ENCODE measurements at regions not wholly inside any gene's neighbourhood (a gene's known extent, or its start where the extent isn't known, plus 50 kb on each side); places are given as distances from the start of the nearest gene placed in this dataset.
A peak's percentile ranks its signal among the peaks of the same experiment; 100 is the strongest.

DNA sequence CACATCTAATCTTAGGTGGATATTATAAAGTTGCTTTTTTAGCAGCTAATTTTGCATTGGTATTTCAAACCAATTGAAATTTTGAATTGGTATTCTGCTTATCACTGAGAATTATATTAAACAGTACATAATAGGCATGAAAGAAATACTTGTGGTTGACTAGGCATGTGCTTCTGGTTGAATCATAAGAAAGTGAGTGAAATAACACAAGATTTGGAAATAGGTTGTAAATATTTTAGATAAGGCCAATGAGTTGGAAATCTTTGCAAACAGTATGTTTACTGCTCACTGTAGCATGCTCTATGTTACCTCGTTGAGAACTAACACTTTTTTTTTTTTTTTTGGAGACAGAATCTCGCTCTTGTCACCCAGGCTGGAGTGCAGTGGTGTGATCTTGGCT, 66.8 kb upstream of the RFC3 start:
- DNase-seq (ENCODE audit: low spot score): no peak

DNA sequence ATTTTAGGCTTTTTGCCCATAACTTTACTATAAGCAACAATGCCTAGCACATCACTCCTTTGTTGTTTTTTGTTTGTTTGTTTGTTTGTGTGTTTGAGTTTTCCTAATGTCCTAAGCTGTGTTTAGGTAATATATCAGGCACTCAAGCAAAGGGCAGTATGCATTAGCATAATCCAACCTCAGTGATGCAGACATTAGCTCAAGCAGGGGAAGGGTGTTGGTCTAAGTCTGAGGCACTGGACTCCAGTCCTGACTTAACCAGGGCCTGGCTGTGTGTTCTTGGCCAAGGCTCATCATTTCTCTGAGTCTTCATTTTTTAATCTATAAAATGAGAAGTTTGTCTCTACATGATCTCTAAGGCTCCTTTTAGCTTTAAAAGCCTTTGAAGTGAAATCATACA, 65.9 kb upstream of the RFC3 start:
- DNase-seq (ENCODE audit: low spot score): no peak

DNA sequence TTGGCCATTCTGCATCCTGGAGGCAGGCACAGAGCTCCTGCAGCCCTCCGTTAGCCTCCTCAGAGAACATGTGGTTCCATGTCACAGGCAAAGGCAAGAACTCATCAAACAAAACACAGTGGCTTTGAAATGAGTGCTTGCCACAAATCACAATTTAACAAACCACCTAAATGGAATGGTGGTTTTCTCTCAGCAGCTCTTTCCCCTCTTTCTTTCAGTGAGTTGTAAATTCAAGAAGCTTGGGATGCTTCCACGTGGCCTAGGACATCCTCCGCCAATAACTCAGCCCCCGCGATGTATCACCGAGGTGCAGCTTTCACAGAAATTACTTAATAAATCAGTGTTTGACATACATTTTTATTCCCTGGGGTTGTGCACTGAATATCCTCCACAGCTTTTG, 65.4 kb upstream of the RFC3 start:
- no peak for DNase-seq (ENCODE audit: low spot score)

DNA sequence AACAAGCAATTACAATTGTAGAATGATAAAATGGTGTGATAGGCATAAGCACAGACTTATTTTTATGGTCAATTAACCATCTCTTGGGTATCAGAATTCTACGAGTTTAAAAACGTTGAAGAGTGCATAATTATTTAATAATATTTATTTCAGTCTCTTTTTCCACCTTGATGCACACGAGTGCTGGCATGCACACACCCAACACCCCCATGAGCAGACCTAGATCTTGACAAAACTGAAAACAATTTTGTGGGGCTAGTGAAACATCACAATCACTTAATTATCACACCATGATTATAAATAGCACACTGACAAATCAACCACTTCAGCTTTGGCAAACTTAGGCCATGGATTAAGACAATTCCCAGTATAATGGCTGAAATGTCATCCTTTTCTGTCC, 61.0 kb upstream of the RFC3 start:
- no peak for DNase-seq (ENCODE audit: low spot score)

DNA sequence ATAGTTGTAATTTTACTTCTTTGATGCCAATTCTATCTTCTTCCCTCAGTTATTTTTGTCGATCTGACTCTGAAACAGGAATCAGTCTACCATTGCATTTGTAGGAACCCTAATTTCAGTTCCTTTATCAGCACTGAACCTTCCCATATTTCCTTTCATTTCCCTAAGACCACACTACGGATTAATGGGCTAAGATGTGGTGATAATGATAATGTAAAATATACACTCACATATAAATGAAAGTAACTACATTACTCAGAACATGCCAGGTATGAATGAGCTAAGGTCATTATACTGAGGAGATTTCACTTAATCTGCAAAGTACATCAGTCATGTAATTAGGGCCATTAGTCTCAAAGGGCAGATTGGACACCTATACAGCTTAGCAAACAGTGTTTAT, 60.2 kb upstream of the RFC3 start:
- no peak for DNase-seq (ENCODE audit: low spot score)

DNA sequence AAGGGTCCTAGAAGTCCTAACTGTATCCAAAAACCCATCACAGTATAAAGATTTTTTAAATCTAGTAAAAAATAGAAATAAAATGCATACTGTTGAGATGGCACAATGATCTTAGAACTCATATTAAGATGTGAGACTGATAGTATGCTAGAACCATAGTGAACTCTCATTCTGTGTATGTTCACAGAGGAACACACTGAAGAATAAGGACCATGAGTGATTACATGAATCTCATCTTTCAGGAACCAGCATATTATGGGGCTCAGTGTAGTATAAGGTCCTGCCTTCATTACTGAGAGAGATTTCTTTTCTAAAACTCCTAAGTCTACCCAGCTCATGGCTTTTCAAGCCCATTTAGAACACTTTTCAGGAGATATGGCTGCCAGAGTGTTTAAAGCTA, 59.8 kb upstream of the RFC3 start:
- DNase-seq (ENCODE audit: low spot score): no peak

DNA sequence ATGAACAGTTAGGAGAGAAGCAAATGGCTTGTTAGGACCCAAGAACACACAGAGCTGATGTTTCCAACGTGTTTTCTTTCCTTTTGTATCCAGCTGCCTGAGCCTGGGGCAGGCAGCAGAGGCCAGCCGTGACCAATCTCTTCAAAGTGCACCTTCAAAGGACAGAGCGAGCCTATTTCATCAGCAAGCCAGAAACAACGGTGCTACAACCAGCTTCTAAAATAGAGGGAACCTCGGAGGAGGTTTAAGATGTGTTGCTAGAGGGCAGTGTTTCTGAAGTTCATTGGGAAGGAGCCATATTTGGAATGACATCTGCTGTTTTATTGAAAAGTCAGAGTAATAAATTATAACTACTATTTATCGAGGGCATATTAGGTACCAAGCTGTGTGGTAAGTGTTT, 56.2 kb upstream of the RFC3 start:
- peak; percentile 67 for DNase-seq (ENCODE audit: low spot score)

DNA sequence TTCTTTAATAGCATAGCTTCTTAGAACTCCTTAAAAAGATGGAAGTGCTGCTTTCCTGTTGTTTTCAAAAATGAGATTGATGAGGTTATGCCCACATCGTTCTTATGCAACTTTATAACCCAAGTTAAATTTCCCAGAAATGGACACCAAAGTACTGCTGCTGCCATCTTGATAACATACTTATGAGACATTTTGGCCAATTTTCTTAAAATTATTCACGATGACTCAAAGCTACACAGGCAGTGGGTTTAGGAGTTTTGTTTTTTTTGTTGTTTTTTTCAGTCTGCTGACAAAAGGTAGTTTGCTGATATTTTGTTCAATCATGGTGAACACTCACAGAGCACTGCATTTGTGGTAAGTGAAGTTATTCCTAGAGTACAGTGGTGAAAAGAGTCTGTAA, 54.9 kb upstream of the RFC3 start:
- no peak for DNase-seq (ENCODE audit: low spot score)

DNA sequence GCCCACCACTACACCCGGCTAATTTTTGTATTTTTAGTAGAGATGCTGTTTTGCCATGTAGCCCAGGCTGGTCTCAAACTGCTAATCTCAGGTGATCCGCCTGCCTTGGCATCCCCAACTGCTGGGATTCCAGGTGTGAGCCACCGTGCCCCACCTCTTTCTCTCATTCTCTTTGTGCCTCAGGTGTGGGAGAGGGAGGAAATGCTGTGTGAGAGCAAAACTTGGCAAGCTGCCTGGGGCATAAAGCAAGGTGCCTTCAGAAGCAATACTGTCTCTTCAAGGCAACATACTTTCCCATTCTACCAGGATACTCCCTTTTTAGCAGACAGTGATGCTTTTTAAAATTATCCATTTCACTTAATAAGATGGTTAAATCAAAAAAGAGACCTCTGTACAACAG, 53.2 kb upstream of the RFC3 start:
- DNase-seq (ENCODE audit: low spot score): no peak

DNA sequence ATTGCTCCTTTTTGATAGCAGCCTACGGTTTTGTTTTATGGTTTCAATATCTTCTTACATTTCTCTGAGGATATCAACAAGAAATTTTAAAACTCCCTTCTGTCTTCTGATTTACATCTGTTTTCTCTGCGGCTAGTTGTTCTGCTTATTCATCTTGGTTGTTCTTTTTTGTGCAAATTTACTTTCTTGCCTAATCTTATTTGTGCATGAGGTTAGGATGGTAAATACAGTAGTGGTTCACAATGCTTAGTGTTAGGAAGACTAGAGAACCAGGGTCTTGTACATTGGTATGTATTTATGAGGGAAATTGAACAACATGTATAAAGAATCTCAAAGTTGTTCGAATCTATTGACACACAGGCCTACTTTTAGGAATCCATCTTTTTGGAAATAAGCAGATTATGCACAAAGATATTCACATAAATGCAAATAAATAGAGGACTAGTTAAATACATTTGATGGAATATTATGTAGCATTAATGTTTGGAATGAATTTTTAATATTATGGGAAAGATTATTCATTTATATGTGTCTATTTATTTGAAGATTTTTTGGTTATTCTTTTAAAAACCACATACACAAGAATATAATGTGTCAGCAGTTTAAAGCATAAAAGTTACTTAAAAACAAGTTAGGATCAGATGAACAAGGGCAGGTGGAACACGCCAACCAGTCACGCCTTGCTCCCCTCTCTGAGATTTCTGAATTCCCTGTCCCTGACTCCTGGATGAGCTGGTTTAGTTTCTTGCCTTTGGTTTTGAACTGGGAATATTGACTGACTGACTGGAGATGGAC, 51.4 kb upstream of the RFC3 start:
- DNase-seq (ENCODE audit: low spot score): no peak

DNA sequence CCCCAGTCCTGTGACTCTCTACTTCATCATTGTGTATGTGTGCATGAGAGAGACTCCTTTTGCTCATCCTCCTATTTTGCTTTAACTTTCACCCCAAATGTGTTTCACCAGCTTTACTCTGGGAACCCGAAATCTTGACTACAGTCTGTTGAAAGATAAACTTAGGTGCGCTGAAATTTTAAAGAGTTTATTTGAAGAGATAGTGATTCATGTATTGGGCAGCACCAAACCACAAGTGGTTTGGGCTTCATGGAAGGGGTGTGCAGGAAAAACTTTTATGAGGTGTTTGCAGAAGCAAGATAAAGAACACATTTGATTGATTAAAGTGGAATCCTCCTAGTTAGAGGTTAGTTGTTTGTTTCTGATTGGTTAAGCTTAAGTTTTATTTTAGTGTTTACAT, 50.8 kb upstream of the RFC3 start:
- DNase-seq (ENCODE audit: low spot score): no peak

Measured in ecto neural progenitor cell (in vitro differentiated cells).